SK-MEL-5 (cell line): ENCODE measurements at regions not wholly inside any gene's neighbourhood (a gene's known extent, or its start where the extent isn't known, plus 50 kb on each side); places are given as distances from the start of the nearest gene placed in this dataset.
A peak's percentile ranks its signal among the peaks of the same experiment; 100 is the strongest.
"Not testable (repeated sequence)": the region's sequence is repeated elsewhere in the genome, so short reads cannot be mapped to it uniquely, and the experiment has no call there.

Experiments
- DNase-seq: peaks from one replicate; pipeline ENCODE4 v3.0.0-alpha.2; 2016; ENCODE audit warnings: low read depth, low spot score
- in situ Hi-C: cut with HindIII; loops from 2 replicates; pipeline ENCODE4 v1.10.0; 2016; ENCODE audit warnings: low sequenced_read_pairs, high pct_unique_total_duplicates, low pct_unique_long_range_greater_than_20kb

DNA sequence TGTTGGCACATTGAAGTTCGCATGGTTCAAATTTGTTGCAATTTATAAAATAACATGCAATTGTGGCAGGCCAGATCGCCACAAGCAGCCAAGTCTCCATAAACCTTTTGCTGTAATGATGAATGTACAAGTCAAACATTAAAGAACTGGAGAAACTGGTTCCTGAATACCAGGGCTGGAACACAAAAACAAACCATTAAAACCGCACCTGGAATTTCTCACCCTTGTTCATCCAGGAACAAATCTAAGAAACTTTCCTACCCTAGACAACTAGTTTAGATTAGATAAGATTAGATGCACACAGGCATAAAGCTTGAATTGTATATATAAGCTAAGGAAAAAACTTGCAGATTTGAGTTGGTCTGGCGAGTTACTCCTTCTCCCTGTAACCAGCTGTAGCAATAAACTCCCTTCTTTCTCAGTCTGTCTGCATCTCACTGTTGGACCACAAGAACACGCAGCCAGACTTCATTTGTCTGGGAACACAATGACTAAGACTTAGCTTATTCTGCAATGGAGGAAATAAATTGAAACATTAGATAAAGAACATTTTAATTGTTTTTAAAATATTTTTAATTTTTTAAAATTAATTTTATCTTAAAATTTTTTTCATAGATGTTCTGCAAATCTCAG lies 1835.5 kb upstream of the LRRTM1 start:
- in situ Hi-C loops: no loop called here
- DNase-seq: no peak

DNA sequence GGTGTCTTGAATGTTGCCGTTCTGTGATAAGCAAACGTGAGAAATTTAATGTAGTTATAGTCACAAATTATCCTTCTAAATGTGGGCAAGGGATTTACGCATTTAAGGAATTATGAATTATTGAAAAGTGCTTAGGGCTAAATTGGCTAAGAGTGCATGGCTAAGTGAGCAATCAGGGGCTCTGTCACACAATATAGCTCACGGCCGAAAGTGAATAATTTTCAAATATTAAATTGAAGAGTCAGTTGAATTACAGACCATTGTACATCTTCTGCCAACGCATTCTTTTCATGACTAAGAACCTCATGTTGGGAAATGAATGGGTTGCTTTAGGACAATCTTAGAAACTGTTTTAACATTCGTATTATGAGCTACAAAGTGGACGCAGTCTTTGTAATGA lies 1832.9 kb upstream of the LRRTM1 start:
- in situ Hi-C loops: no loop called here
- DNase-seq: peak; percentile 26

DNA sequence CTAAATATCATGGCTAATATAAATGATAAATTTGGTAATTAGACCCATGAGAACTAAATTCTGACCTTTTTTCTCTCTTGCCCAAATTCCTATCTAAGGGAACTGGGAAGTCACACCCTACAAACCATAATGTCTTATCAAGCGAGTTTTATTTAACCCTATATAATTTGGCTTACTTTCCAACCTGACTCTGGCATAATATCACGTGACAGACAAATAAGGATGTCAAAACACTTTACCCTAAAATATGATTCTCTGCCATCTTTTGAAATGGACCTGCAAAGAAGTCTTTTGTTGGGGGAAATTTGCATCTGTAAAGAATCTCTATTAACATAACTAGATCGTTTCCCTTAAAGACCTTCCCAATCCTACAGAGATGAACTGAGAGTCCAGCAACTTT lies 1823.5 kb upstream of the LRRTM1 start:
- in situ Hi-C loops: no loop called here
- DNase-seq: no peak

DNA sequence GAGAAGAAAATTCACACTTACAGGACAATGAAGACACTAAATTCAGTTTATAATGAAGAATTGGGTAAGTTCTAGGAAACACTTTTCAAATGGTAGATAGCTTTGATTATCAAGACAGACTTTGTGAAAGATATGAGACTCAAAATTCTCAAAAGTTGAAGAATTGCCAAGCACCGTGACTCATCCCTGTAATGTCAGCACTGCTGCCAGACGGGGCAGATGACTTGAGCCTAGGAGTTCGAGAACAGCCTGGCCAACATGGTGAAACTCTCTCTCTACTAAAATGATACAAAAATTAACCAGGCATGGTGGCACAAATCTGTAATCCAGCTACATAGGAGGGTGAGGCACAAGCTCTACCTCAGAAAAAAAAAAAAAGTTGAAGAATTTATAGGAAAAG lies 1820.1 kb upstream of the LRRTM1 start:
- DNase-seq: no peak

DNA sequence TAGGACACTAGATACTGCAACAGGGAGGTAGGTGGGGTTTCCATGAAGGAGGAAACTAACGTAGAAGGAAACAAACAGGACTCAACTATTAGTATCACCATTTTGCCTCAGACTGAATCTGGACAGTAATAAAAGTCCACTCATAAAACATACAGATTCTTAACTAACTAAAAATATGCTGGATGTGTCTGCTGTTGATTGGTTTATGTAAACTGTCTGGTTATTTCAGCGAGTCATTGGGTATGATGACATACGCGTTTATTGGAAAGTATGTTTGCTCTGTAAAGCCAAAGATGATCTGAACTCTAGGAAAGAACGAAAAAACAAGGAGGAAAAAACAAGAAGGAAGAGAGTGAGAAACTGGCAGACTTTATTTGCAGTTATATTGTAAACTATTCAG lies 1816.1 kb upstream of the LRRTM1 start:
- in situ Hi-C loops: no loop called here
- no peak for DNase-seq

More for the DNA sequence above, 1820.1 kb upstream of the LRRTM1 start:
- in situ Hi-C loops: no loop called here

DNA sequence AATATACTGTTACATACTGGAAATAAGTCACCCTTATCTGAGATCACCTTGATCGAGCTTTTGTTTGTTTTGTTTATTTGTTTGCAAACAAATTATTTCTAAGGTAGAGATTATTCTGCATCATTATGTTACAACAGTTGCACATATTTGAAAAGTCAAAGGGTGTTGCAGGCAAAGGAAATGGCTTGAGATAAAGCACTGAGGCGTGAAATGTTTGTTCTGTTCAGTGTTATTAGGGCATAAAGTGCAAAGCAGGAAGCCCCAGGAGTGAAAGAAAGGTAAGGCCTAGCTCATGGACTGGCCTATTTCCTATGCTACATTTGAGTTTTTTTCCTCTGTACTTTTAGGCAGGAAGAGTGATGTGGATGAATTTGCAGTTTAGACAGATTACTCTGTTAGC lies 1815.6 kb upstream of the LRRTM1 start:
- no peak for DNase-seq
- in situ Hi-C loops: no loop called here

DNA sequence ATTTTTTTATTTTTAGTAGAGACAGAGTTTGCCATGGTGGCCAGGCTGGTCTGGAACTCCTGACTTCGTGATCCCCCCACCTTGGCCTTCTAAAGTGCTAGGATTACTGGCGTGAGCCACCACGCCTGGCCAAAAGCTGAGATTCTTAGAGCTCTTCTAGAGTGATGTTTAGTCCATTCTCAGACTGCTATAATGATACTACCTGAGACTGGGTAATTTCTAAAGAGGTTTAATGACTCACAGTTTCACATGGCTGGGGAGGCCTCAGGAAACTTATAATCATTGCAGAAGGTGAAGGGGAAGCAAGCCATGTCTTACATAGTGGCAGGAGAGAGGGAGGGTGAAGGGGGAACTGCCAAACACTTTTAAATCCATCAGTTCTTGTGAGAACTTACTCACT lies 1804.9 kb upstream of the LRRTM1 start:
- in situ Hi-C loops: no loop called here

DNA sequence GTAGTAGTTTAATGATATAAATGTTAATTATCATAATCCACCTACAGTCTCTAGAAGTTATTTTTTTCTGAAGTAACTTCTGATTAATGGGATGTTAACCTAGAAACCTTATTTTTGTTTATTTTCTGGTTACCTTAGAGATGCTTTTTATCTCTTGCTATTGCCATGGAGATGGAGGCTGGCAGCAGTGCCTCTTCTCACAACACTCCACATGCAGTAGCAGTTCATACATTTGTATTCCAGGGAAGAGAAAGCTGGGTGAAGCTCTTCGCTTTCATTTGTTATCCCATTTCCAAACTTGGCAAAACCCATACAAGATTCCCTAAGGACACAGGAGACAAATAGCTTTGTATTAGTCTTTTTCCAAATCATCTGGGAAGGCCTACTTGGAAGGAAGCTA lies 1794.1 kb upstream of the LRRTM1 start:
- DNase-seq: no peak
- in situ Hi-C loops: no loop called here

More for the DNA sequence above, 1804.9 kb upstream of the LRRTM1 start:
- no peak for DNase-seq

DNA sequence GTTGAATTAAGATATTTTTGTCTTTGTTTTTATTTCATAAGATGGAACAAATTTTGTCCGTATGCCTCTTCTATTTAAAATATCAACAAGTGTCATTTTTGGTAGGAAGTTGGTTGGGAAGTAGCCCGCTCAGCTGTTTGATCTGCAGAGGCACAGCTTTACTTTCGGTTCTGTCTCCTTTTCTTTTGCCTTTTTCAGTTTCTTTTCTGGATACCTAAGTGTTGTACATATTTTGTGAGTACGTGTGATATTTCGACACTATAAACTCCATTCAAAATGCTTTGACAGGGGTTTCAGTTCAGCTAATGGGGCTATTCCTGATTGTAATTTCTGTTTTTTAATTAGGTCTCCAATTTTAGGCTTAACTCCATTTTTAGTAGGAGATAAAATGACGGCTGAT lies 1785.0 kb upstream of the LRRTM1 start:
- no peak for DNase-seq
- in situ Hi-C loops: no loop called here

DNA sequence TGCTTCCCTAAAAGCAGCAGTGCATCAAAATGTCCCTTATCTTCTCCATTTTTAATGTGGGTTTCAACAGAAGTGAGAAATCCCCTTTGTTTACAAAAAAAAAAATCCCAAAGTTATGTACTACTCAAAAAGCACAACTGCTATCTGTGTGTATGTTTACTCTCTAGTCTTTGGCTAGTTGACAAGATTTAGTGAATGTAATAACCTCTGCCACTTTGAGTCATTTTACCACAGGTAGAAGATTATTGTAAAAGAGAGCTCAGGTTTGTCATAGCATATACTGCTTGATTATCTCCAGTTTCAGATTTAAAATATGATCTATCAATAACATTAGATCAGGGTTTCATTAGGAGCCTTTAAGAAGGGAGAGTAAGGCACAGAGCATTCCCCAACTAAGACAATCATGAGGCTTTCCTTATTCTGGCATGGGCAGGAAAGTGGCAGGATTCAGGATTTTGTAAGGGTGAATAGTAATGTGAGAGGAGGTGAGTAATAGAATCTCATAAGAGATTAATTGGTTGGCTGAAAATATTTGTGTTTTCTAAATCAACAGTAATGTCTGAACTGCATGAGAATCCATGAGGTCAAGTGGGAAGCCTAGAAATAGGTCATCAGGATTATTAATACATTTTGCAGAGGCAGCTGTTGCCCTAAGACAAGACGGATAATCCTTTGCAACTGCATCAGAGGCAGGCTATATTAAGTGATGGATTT lies 1780.3 kb upstream of the LRRTM1 start:
- in situ Hi-C loops: no loop called here
- DNase-seq: no peak

DNA sequence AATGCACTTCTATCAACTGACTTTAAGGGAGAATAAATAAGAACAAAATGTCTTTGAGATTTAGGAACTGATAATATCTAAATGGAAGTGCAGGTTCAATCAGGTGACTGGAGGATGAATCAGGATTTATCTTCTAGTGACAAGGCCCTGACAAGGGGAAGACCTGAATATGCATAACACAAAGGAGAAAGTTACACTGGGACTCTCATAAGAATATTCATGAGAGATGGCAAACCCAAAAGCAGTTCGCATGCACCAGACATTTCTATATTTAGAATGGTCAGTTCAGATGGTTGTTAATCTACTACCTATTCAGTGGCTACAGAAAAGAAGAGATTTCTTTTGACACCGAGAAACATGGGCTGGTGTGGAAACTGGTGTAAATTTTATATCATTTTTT lies 1771.3 kb upstream of the LRRTM1 start:
- in situ Hi-C loops: no loop called here
- DNase-seq: no peak

DNA sequence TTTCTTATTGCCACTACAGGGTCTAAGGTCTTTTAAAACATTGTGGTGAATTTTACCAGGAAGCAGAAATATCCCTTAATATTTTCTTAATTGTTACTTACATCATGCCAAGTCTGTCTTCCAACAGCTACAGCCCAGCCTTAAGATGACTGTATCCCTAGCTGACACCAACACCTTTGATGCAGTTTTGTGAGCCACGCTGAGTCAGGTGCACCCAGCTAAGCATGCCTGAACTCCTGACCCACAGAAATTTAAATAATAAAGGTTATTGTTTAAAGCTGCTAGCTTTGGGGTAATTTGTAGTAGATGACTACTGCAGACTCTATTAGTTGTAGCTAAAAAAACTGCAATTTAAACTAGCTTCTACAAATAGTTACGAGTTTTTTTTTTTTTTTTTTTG lies 1757.9 kb upstream of the LRRTM1 start:
- in situ Hi-C loops: no loop called here
- DNase-seq: no peak

DNA sequence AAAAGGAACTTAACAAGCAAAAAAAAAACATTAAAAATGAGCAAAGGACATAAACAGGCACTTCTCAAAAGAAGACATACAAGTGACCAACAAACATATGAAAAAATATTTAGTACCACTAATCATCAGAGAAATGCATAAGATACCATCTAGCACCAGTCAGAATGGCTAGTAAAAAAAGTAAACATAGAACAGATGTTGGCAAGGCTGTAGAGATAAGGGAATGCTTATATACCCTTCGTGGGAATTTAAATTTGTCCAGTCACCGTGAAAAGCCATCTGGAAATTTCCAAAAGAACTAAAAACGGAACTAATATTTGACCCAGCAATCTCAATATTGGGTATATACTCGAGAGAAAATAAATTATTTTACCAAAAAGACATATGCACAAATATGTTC lies 1751.3 kb upstream of the LRRTM1 start:
- no peak for DNase-seq
- in situ Hi-C loops: no loop called here

DNA sequence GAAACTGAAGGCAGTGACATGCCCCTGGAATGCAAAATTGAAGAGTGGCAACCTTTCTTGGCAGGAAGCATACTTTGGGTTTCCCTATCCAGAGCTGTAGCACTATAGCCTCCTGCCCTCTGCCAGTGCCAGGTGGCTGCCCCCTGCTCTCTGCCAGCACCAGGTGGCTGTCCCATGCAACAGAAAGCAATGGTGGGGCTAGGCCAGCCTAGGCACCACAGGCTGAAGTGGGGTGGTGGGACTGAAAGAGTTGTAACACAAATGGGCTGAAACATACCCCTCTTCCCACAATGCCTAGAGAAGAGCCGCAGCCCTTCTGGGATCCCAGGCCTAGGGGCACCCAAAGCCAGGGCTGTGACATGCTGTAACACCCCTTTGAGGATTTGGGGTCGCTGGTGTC lies 1739.3 kb upstream of the LRRTM1 start:
- DNase-seq: no peak
- in situ Hi-C loops: no loop called here

DNA sequence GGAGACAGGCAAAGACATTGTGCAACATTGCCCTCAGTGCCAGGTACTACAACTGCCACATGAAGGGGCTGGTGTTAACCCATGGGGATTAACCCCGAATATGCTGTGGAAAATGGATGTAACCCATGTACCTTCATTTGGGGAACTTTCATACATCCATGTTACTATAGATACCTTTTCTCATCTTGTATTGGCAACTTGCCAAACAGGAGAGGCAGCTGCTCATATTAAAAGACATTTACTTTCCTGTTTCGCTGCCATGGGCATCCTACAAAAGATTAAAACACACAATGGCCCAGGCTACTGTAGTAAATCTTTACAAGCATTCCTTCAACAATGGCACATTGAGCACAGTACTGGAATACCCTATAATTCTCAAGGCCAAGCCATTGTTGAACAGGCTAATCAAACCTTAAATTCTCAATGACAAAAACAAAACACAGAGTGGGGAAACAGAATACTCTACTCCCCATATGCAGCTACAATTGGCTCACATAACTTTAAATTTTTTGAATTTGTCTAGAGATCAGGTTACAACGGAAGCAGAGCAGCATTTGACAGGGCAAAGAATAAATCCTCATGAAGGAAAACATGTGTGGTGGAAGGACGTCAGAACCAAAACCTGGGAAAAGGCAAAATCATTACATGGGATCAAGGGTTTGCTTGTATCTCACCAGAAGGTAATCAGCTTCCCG lies 1723.5 kb upstream of the LRRTM1 start:
- DNase-seq: no peak
- in situ Hi-C loops: no loop called here

DNA sequence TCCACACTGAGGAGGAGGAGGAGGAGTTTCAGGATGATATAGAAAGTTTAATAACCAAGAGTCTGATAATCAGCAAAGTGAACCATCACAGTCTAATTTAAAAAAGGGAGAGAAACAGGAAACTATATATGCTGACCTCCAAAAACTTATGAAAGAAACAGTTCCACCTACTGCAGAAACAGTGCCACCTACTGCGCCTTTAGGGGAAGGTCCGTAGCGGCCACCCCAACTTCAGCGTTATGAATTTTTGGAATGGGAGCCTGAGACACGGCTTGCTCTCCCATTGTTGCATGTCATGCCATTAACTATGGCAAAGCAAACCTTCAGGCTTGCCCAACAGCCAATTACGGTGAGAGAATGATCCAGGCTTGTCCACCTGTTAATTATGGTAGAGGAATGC lies 1719.2 kb upstream of the LRRTM1 start:
- in situ Hi-C loops: no loop called here
- peak; percentile 51 for DNase-seq

DNA sequence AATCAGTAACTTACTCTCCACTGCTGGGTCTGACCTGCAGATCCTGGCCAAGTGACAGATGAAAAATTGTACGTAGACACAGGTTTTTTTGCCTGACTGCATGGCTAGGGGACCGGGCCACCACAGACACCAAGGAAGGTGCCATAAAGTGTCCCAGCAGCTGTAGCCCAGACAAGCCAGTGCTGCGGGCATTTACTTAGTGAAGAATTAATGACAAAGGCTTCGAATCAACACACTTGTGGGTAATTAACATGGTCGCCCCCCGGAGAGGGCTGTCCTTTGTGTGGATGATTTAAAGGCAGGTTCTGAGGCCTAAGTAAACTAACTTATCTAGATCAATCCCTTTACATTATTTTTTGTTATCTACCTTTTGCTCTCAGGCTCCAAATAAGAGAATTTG lies 1709.1 kb upstream of the LRRTM1 start:
- in situ Hi-C loops: no loop called here
- DNase-seq: no peak

DNA sequence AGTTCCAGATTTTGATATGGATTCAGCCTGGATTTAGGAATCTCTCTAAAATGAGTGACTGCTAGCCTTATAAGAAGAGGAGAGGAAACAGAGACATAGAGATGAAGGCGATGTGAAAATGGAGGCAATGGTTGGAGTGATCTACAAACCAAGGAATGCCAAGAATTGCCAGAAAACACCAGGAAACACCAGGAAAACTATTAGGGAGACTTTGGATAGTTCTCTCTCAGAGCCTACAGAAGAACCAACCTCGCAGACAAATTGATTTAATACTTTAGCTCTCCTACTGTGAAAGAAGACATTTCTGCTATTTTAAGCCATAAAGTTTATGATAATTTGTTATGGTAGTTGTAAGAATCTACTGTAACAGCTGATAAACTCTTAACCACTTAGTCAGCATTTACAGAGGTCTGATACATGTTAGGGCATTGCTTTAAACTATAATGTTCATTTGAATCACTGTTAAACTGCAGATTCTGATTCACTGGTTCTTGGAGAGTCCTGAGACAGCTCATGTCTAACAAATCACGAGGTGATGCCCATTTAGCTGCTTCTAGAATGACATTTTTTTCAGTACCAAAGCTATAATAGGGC lies 1702.6 kb upstream of the LRRTM1 start:
- in situ Hi-C loops: no loop called here
- no peak for DNase-seq

DNA sequence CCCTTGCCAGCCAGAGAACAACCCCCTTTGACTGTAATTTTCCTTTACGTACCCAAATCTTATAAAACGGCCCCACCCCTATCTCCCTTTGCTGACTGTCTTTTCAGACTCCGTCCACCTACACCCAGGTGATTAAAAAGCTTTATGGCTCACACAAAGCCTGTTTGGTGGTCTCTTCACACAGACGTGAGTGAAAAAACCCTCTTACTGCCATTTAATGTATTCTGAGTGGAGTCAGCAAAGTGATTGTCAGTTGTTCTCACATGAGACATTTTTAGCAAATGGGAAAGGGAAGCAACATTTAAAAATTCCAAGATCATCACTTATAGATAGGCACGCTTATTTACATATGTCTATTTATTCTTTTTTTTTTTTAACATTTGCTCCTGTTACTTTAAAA lies 1701.3 kb upstream of the LRRTM1 start:
- in situ Hi-C loops, DNase-seq: not testable (repeated sequence)
